ENCODE measurements at regions not wholly inside any gene's neighbourhood (a gene's known extent, or its start where the extent isn't known, plus 50 kb on each side); places are given as distances from the start of the nearest gene placed in this dataset.
"Not testable (repeated sequence)": the region's sequence is repeated elsewhere in the genome, so short reads cannot be mapped to it uniquely, and the experiment has no call there.

DNA sequence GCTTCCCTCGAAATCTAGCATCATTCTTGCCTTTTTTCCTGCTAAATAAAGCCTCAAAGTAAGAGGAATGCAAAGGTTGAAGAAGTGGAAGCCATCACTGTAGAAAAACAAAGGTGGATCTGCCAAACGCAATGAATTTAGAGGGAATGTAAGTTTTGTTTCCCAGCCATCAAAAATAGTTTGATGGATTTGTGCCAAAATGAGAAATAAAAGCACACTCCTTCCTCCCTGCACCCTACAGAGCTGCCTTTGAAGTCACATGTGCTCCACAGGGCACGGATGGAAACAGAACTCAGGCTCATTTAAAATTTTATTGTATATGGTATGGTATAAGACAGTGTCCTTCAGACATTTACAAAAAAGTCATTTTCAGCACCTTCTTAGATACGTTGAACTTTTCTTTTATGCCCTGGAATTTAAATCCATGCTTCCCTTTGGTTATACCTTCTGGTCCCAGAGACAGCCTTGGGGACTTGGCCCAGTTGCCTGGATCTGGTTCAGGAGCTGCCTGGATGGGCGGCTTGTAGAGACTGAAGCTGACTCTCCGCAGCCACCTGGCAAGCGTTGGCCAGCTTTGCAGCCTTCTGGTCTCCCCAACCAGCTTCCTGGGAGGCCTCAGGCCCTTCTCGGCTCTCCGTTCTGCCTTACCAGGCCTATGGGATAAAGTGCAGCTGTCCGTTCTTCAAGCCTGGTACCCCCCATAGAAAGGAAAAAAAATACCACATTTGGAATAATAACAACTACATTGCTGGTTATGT, 228.5 kb upstream of the NEBL start:
- no peak for DNase-seq (ENCODE audit: low read depth)
- TF ChIP-seq, protein P1, sequence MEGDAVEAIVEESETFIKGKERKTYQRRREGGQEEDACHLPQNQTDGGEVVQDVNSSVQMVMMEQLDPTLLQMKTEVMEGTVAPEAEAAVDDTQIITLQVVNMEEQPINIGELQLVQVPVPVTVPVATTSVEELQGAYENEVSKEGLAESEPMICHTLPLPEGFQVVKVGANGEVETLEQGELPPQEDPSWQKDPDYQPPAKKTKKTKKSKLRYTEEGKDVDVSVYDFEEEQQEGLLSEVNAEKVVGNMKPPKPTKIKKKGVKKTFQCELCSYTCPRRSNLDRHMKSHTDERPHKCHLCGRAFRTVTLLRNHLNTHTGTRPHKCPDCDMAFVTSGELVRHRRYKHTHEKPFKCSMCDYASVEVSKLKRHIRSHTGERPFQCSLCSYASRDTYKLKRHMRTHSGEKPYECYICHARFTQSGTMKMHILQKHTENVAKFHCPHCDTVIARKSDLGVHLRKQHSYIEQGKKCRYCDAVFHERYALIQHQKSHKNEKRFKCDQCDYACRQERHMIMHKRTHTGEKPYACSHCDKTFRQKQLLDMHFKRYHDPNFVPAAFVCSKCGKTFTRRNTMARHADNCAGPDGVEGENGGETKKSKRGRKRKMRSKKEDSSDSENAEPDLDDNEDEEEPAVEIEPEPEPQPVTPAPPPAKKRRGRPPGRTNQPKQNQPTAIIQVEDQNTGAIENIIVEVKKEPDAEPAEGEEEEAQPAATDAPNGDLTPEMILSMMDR (IDR thresholded peaks at IDR 0.05; ENCODE audit: low read depth, low read length, missing control alignments) = no peak
- in situ Hi-C loops (cut with HindIII; ENCODE audit: low sequenced_read_pairs) = no loop called here
- H3K4me3 ChIP-seq (ENCODE audit: low read depth, low read length) = no peak overlapping the region

DNA sequence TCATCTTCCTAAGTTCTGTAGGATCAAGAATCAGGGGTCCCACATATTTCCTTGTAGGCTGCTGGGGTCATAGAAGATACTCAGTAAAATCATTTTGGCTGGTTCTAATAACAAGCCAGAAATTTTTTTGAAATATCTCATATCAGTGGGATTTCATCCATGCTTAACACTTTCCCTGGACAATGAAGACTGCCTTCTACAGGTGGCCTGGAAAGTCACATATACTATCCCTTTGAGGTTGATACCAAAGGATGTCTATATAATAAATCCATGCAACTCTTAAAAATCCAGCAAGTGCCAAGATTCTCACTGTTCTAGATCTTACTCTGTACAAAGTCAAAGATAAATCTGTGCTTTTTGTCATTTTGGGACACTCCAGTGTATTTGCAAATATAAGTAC, 225.8 kb upstream of the NEBL start:
- no peak for DNase-seq (ENCODE audit: low read depth)
- no peak overlapping the region for H3K4me3 ChIP-seq (ENCODE audit: low read depth, low read length)
- TF ChIP-seq, protein P1 (IDR thresholded peaks at IDR 0.05; ENCODE audit: low read depth, low read length, missing control alignments) = no peak
- in situ Hi-C loops (cut with HindIII; ENCODE audit: low sequenced_read_pairs) = no loop called here

DNA sequence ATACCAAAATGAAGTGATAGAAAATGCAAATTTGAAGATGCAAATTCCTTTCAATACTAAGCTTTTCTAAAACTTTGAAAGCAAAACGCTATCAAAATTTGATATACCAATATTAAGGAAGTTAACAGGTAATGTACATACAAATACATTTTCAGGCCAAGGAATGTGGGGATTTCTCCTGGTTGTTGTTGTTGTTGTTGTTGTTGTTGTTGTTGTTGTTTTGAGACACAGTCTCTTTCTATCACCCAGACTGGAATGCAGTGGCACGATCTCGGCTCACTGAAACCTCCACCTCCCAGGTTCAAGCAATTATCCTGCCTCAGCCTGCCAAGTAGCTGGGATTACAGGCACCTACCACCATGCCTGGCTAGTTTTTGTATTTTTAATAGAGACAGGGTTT, 224.7 kb upstream of the NEBL start:
- DNase-seq (ENCODE audit: low read depth); in situ Hi-C loops (cut with HindIII; ENCODE audit: low sequenced_read_pairs); H3K4me3 ChIP-seq (ENCODE audit: low read depth, low read length): not testable (repeated sequence)

DNA sequence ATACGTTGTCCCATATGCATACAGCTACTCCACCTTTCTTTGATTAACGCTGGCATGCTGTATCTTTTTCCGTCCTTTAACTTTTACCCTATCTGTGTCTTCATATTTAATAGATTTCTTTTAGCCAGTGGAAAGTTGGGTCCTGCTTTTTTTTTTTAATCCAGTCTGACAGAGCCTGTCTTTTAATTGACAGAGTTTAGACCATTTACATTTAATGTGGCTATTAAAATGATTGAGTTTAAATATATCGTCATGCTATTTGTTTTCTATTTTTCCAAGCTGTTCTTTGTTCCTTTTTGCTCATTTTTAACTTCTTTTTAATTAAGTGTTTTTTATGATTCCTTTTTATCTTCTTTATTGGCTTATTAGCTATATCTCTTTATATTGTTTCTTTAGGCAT, 217.6 kb upstream of the NEBL start:
- in situ Hi-C loops (cut with HindIII; ENCODE audit: low sequenced_read_pairs) = no loop called here
- H3K4me3 ChIP-seq (ENCODE audit: low read depth, low read length) = no peak overlapping the region
- DNase-seq (ENCODE audit: low read depth) = no peak
- TF ChIP-seq, protein P1 (IDR thresholded peaks at IDR 0.05; ENCODE audit: low read depth, low read length, missing control alignments) = no peak

DNA sequence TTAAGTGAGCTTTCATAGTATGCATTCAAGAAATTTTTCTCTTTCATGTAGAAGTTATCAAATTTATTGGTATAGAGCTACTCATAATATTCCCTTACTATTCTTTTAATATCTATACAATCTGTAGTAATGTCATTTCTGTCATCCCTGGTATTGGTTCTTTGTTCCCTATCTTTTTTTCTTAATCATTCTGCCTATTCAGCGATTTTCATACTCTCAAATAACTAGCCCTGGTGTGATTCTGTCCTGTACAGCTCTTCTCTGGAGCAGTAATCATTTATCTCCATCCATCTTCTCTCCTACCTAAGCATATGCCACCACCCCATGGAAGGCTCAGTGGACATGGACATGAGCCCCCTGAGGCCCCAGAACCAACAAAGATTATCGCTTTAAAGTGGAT, 213.2 kb upstream of the NEBL start:
- H3K4me3 ChIP-seq (ENCODE audit: low read depth, low read length) = no peak overlapping the region
- TF ChIP-seq, protein P1 (IDR thresholded peaks at IDR 0.05; ENCODE audit: low read depth, low read length, missing control alignments) = no peak
- in situ Hi-C loops (cut with HindIII; ENCODE audit: low sequenced_read_pairs) = no loop called here
- DNase-seq (ENCODE audit: low read depth) = no peak

DNA sequence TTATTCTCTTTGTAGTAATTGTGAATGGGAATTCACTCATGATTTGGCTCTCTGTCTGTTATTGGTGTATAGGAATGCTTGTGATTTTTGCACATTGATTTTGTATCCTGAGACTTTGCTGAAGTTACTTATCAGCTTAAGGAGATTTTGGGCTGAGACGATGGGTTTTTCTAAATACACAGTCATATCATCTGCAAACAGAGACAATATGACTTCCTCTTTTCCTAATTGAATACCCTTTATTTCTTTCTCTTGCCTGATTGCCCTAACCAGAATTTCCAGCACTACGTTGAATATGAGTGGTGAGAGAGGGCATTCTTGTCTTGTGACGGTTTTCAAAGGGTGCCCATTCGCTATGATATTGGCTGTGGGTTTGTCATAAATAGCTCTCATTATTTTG, 209.8 kb upstream of the NEBL start:
- in situ Hi-C loops (cut with HindIII; ENCODE audit: low sequenced_read_pairs); DNase-seq (ENCODE audit: low read depth); H3K4me3 ChIP-seq (ENCODE audit: low read depth, low read length): not testable (repeated sequence)

DNA sequence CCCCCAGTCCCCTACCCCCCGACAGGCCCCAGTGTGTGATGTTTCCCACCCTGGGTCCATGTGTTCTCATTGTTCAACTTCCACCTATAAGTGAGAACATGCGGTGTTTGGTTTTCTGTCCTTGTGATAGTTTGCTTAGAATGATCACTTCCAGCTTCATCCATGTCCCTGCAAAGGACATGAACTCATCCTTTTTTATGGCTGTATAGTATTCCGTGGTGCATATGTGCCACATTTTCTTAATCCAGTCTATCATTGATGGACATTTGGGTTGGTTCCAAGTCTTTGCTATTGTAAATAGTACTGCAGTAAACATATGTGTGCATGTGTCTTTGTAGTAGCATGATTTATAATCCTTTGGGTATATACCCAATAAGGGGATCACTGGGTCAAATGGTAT, 208.2 kb upstream of the NEBL start:
- in situ Hi-C loops (cut with HindIII; ENCODE audit: low sequenced_read_pairs); H3K4me3 ChIP-seq (ENCODE audit: low read depth, low read length); DNase-seq (ENCODE audit: low read depth): not testable (repeated sequence)

DNA sequence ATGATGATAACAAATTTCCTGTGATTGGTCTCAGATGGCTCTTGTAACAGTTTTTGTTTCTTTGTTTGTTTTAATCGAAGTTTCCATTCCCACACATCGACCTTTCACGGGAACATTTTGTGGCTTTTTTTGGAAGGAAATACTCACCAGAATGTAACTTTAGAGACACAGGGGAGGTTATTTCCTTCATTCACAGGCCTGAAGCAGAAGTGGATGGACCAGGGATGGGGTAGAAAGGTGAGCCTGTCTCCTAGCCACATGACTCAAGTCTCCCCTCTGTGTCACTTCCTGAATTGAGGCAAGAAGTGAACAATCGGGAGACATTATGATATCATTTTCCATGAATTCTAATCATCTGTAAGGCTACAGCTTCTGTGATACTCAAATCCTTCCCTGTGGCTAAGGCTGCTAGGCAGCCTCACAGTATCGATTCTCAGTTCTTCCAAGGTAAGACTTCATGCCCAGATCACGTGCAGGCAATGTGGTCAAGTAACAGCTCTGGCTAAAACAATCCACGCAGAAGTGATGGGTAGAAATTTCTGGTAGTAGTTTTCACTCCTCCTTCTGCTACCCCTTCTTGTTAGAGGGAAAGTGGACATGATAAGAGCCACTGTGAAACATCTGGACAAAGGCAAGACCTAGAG, 203.9 kb upstream of the NEBL start:
- in situ Hi-C loops (cut with HindIII; ENCODE audit: low sequenced_read_pairs) = no loop called here
- H3K4me3 ChIP-seq (ENCODE audit: low read depth, low read length) = no peak overlapping the region
- peak; percentile 61 for DNase-seq (ENCODE audit: low read depth)
- TF ChIP-seq, protein P1 (IDR thresholded peaks at IDR 0.05; ENCODE audit: low read depth, low read length, missing control alignments) = no peak
